SK-N-SH treated with all-trans-retinoic acid at 6 μM for 48 hours (cell line): ENCODE measurements at regions not wholly inside any gene's neighbourhood (a gene's known extent, or its start where the extent isn't known, plus 50 kb on each side); places are given as distances from the start of the nearest gene placed in this dataset.

ENCODE experiments used
- CREB5 ChIP-seq: fragments of 250-450 bp; sonication (Bioruptor Pico); IDR thresholded peaks from 2 replicates; pipeline ENCODE4 v1.5.1; 2020; ENCODE audit warnings: low read depth, mild to moderate bottlenecking, moderate library complexity
- CSDC2 ChIP-seq: fragments of 250-450 bp; sonication (Bioruptor Pico); IDR thresholded peaks from 2 replicates; pipeline ENCODE4 v1.5.0; 2020; ENCODE audit warnings: mild to moderate bottlenecking, moderate library complexity
- OSR1 ChIP-seq: fragments of 250-450 bp; sonication (Bioruptor Pico); IDR thresholded peaks from 2 replicates; pipeline ENCODE4 v1.8.0; 2022; ENCODE audit warnings: moderate library complexity, mild to moderate bottlenecking, inconsistent platforms
- TCF4 ChIP-seq: fragments of 250-450 bp; sonication (Bioruptor Pico); IDR thresholded peaks from 2 replicates; pipeline ENCODE4 v1.8.0; 2021; ENCODE audit warnings: mild to moderate bottlenecking, moderate library complexity, borderline replicate concordance
- ZFP3 ChIP-seq: fragments of 250-450 bp; sonication (Bioruptor Pico); IDR thresholded peaks from 2 replicates; pipeline ENCODE4 v1.5.0; 2020; ENCODE audit warnings: mild to moderate bottlenecking, moderate library complexity
- ZNF8 ChIP-seq: fragments of 450-650 bp; formaldehyde crosslinking; IDR thresholded peaks from 2 replicates; pipeline ENCODE4 v1.5.0; 2020; ENCODE audit warnings: mild to moderate bottlenecking, moderate library complexity

- no peak for TF ChIP-seq ZNF8 (CRISPR knock-in tag)
- no peak for TF ChIP-seq CREB5 (CRISPR knock-in tag)
- TF ChIP-seq CSDC2 (CRISPR knock-in tag), result no peak
- TF ChIP-seq OSR1 (CRISPR knock-in tag), result no peak
- TF ChIP-seq TCF4 (CRISPR knock-in tag), result no peak
- no peak for TF ChIP-seq ZFP3 (CRISPR knock-in tag)
Measured at GRCh38 chr11:38038777-38039176, 1440.7 kb upstream of the RAG2 start.
